Thyroid gland (tissue), 4 donors: ENCODE measurements at regions not wholly inside any gene's neighbourhood (a gene's known extent, or its start where the extent isn't known, plus 50 kb on each side); places are given as distances from the start of the nearest gene placed in this dataset.

Source experiments
- DNase-seq, 2 donors: peaks; one replicate each; pipeline ENCODE4 v3.0.0-alpha.2; 2019
- H3K27ac ChIP-seq, 3 donors: fragments of 200-600 bp; sonication (generic); 1 replicate in 2 of 3; 2 replicates in 1 of 3; pipeline ENCODE4 v1.5.1; 2016 to 2019; ENCODE audit warnings: mild to moderate bottlenecking in 1 of 3, moderate library complexity in 1 of 3
- H3K27me3 ChIP-seq: fragments of 200-600 bp; sonication (generic); one replicate; pipeline ENCODE4 v1.5.1; 2019
- H3K36me3 ChIP-seq, 2 donors: fragments of 200-600 bp; sonication (generic); one replicate each; pipeline ENCODE4 v1.5.1; 2016 to 2019
- H3K4me1 ChIP-seq, 2 donors: fragments of 200-600 bp; sonication (generic); one replicate each; pipeline ENCODE4 v1.5.1; 2017 to 2019
- H3K4me3 ChIP-seq, 3 donors: fragments of 200-600 bp; sonication (generic); replicated peaks in 1 of 3; 1 replicate in 2 of 3; 2 replicates in 1 of 3; pipeline ENCODE4 v1.5.1; 2016; ENCODE audit warnings: mild to moderate bottlenecking in 1 of 3
- H3K9me3 ChIP-seq: fragments of 200-600 bp; sonication (generic); one replicate; pipeline ENCODE4 v1.5.1; 2017
- POLR2A ChIP-seq, 2 donors: fragments of 450-650 bp; IDR thresholded peaks; one replicate each; pipeline ENCODE4 v1.6.1; 2017; ENCODE audit warnings: antibody characterized with exemption in 2 of 2, mild to moderate bottlenecking in 2 of 2, moderate library complexity in 1 of 2
- WGBS, 2 donors: methylation state at CpG; one replicate each; pipeline ENCODE4 v1.1.5; 2017; 5-methylcytosine and 5-hydroxymethylcytosine counted together
- intact Hi-C: fragments of 100-400 bp; cut with DNase I; formaldehyde crosslinking; loops from one replicate; pipeline ENCODE4 v1.15.1; 2023
- TF ChIP-seq, protein P1 (sequence below), 6 experiments: fragments of 200-600 bp in 3 of 6; fragments of 450-650 bp in 3 of 6; sonication (generic) in 3 of 6; IDR thresholded peaks; one replicate each; pipeline ENCODE4 v1.5.1; 2016 to 2019; ENCODE audit warnings: antibody characterized with exemption in 6 of 6, mild to moderate bottlenecking in 2 of 6, inconsistent platforms in 1 of 6, moderate library complexity in 1 of 6

DNA sequence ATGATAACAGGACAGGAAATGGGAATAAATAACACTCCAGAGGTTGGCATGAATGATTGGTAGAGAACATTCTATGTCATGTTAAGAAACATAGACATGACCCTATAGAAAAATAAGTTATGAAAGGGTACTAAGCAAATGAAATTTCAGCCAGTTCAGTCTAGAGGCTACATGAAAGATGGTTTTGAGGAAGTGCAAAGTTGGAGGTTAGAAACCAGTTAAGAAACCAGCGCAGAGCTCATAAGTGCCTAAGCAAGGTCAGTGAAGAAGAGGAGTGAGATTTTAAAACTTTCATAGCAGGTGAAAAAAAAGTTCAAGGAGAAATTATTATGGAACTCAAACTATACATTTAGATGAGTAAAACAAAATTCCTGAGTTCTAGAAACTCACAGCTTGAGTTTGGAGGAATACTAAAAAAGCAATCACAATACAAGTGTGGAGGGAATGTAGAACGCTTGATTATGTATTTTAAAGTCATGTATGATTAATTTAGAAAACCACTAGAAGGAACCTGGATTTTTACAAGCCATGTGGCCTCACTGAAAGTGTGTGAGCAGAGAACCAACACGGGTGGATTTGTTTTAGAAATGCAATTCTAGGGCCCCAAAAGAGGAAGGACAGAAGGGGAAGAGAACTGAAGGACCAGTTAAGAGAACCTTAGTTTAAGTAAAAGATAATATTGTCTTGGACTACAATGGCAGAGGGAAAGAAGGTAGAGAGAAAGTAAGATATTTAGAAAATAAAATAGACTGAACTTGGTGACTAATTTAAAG lies 162.4 kb downstream of the PCDH20 start:
- TF ChIP-seq, protein P1, sequence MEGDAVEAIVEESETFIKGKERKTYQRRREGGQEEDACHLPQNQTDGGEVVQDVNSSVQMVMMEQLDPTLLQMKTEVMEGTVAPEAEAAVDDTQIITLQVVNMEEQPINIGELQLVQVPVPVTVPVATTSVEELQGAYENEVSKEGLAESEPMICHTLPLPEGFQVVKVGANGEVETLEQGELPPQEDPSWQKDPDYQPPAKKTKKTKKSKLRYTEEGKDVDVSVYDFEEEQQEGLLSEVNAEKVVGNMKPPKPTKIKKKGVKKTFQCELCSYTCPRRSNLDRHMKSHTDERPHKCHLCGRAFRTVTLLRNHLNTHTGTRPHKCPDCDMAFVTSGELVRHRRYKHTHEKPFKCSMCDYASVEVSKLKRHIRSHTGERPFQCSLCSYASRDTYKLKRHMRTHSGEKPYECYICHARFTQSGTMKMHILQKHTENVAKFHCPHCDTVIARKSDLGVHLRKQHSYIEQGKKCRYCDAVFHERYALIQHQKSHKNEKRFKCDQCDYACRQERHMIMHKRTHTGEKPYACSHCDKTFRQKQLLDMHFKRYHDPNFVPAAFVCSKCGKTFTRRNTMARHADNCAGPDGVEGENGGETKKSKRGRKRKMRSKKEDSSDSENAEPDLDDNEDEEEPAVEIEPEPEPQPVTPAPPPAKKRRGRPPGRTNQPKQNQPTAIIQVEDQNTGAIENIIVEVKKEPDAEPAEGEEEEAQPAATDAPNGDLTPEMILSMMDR (IDR thresholded peaks at IDR 0.05): no peak
- TF ChIP-seq POLR2A (IDR thresholded peaks at IDR 0.05): no peak
- H3K4me1 ChIP-seq: no peaks in the 10 kb centered on the region
- no peaks in the 10 kb centered on the region for H3K27me3 ChIP-seq
- H3K9me3 ChIP-seq: no peaks in the 10 kb centered on the region
- intact Hi-C loops: no loop called here
- no peak overlapping the region for H3K4me3 ChIP-seq
- WGBS, 2 donors: 68 to 69% methylated on average over 3 of the region's 3 CpGs
- no peaks in the 10 kb centered on the region for H3K36me3 ChIP-seq
- DNase-seq: no peak
- H3K27ac ChIP-seq: no peak overlapping the region

DNA sequence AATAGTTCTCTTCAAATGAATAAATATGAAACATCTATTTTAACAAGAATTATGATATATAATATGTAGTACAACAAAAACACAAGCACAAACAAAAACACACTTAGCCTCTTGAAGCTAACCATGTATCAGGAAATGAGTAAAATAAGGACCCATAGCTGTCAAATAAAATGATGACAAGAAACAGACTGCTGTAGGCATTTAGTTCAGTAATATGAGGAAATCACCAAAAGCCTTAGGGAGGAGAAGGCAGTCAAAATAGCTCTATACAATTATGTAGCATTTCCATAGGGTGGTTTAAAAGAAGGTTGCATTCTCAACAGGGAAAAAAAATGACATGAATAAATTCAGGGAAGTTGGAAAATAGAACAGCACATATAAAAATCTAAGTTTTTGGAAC lies 163.4 kb downstream of the PCDH20 start:
- intact Hi-C loops: no loop called here
- no peaks in the 10 kb centered on the region for H3K4me1 ChIP-seq
- H3K4me3 ChIP-seq: no peak overlapping the region
- no peaks in the 10 kb centered on the region for H3K9me3 ChIP-seq
- H3K36me3 ChIP-seq: no peaks in the 10 kb centered on the region
- H3K27me3 ChIP-seq: no peaks in the 10 kb centered on the region
- DNase-seq: no peak
- TF ChIP-seq POLR2A (IDR thresholded peaks at IDR 0.05): no peak
- TF ChIP-seq, protein P1 (IDR thresholded peaks at IDR 0.05): no peak
- no peak overlapping the region for H3K27ac ChIP-seq

DNA sequence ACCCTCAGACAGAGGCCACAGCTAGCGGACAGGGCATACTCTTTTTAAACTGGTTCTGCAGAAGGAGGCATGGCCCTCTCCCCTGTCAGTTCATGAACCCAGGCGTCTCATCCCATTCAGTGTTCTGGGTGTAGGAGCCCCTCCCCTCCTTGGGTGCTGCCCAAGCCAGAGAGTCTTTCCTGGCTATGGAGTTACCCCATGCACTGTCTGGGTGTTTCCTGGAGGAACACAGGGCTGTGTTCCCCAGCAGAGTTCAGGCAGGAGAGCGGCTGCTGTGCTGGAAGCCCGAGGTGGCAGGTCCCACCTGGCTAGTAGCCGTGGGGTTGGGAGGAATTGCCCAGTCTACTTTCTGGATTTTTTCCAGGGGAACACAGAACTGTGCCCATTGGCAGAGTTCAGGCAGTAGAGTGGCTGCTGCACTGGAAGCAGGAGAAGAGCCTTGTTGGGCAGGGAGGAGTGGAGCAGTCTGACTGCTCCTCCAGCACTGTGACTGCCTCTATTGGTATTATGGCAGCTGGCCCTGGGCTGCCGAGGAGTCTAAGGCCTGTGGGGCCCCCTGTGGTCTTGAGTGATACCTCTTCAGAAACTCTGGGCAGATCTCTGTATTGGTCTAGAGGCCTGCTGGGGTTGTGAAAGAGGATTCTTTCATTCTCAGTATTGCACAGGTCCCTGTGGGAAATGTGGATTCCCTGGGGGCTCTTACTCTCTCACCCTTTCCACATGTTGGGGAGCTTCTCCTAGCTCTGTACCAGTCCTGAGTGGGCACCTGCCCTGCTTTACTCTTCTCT lies 168.3 kb downstream of the PCDH20 start:
- no peak for DNase-seq
- H3K9me3 ChIP-seq: no peaks in the 10 kb centered on the region
- no peak overlapping the region for H3K27ac ChIP-seq
- H3K4me1 ChIP-seq: no peaks in the 10 kb centered on the region
- 67 to 85% methylated on average over 6 of the region's 6 CpGs for WGBS, 2 donors
- H3K36me3 ChIP-seq: no peaks in the 10 kb centered on the region
- no peak overlapping the region for H3K4me3 ChIP-seq
- no peaks in the 10 kb centered on the region for H3K27me3 ChIP-seq
- TF ChIP-seq, protein P1 (IDR thresholded peaks at IDR 0.05): no peak
- TF ChIP-seq POLR2A (IDR thresholded peaks at IDR 0.05): no peak
- intact Hi-C loops: no loop called here

DNA sequence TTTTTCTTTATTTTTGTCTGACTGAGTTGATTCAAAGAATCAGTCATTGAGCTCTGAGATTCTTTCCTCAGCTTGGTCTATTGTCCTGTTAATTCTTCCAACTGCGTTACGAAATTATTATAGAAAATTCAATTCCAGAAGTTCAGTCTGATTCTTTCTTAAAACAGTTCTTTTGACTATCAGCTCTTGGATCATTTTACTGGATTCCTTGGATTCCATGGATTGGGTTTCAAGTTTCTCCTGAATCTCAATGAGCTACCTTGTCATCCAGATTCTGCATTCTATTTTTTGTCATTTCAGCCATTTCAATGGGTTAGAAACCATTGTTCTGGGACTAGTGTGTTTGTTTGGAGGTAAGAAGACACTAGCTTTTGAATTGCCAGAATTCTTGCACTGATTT lies 169.3 kb downstream of the PCDH20 start:
- no peaks in the 10 kb centered on the region for H3K27me3 ChIP-seq
- WGBS, 2 donors: 49 to 91% methylated on average over 2 of the region's 2 CpGs
- TF ChIP-seq, protein P1 (IDR thresholded peaks at IDR 0.05): no peak
- TF ChIP-seq POLR2A (IDR thresholded peaks at IDR 0.05): no peak
- no peak overlapping the region for H3K27ac ChIP-seq
- H3K4me3 ChIP-seq: no peak overlapping the region
- no peaks in the 10 kb centered on the region for H3K4me1 ChIP-seq
- H3K36me3 ChIP-seq: no peaks in the 10 kb centered on the region
- intact Hi-C loops: no loop called here
- H3K9me3 ChIP-seq: no peaks in the 10 kb centered on the region
- DNase-seq: no peak

DNA sequence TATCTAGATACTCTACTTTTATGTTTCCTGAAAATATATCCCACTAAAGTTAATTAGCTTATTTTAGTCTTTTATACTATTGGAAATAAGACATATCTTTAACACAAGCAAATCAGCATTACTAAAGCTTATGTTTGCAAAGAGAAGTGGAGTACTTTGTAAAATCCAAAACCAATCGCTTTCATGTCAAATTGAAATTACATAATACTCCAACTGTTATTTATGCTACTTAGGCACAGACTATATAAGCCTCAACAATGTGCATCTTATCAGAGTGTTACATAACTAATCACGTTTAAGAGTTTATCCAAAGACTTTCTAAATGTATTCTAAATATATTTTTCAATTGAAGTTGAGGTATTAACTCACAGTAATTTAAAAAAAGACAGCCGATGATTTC lies 200.0 kb downstream of the PCDH20 start:
- Histone ChIP-seq H3K27ac (no peak overlapping the region), H3K4me3 (no peak overlapping the region), H3K36me3 (no peaks in the 10 kb centered on the region), H3K4me1 (no peaks in the 10 kb centered on the region), H3K27me3 (no peaks in the 10 kb centered on the region), H3K9me3 (no peaks in the 10 kb centered on the region)
- no peak for TF ChIP-seq POLR2A (IDR thresholded peaks at IDR 0.05)
- TF ChIP-seq, protein P1 (IDR thresholded peaks at IDR 0.05): no peak
- WGBS, 2 donors: 58 to 76% methylated on average over 3 of the region's 3 CpGs
- intact Hi-C loops: no loop called here
- no peak for DNase-seq
